ENCODE measurements at regions not wholly inside any gene's neighbourhood (a gene's known extent, or its start where the extent isn't known, plus 50 kb on each side); places are given as distances from the start of the nearest gene placed in this dataset.

GRCh38 chr3:103126115-103126514 lies 691.3 kb downstream of the ZPLD1 start:
- WGBS, 4 donors, result 74 to 93% (median 82%) methylated on average over 1 of the region's 1 CpG
- TF ChIP-seq CTCF (IDR thresholded peaks at IDR 0.05) (no peak), POLR2A (IDR thresholded peaks at IDR 0.05) (no peak)
- Histone ChIP-seq H3K4me1 (no peaks in the 10 kb centered on the region), H3K27ac (no peak overlapping the region), H3K9me3 (no peaks in the 10 kb centered on the region), H3K4me3 (no peak overlapping the region), H3K36me3 (no peaks in the 10 kb centered on the region), H3K27me3 (no peaks in the 10 kb centered on the region)
- ATAC-seq (no peak), DNase-seq (no peak)
- intact Hi-C loops (cut with DNase I), result no loop called here

GRCh38 chr3:103127098-103127630 lies 692.3 kb downstream of the ZPLD1 start:
- no peak for ATAC-seq
- intact Hi-C loops (cut with DNase I), result no loop called here
- no peak for DNase-seq
- no peaks in the 10 kb centered on the region for H3K27me3 ChIP-seq
- no peaks in the 10 kb centered on the region for H3K36me3 ChIP-seq
- 69 to 80% (median 77%) methylated on average over 5 of the region's 5 CpGs for WGBS, 4 donors
- H3K9me3 ChIP-seq, result no peaks in the 10 kb centered on the region
- no peak for TF ChIP-seq CTCF (IDR thresholded peaks at IDR 0.05)
- TF ChIP-seq POLR2A (IDR thresholded peaks at IDR 0.05), result no peak
- H3K27ac ChIP-seq, result no peak overlapping the region
- no peak overlapping the region for H3K4me3 ChIP-seq
- H3K4me1 ChIP-seq, result no peaks in the 10 kb centered on the region

- Histone ChIP-seq H3K9me3 (no peaks in the 10 kb centered on the region), H3K36me3 (no peaks in the 10 kb centered on the region), H3K4me3 (no peak overlapping the region), H3K27me3 (no peaks in the 10 kb centered on the region), H3K4me1 (no peaks in the 10 kb centered on the region), H3K27ac (no peak overlapping the region)
- TF ChIP-seq CTCF (IDR thresholded peaks at IDR 0.05) (no peak), POLR2A (IDR thresholded peaks at IDR 0.05) (no peak)
- intact Hi-C loops (cut with DNase I), result no loop called here
- WGBS, 4 donors, result 45 to 56% (median 51%) methylated on average over 1 of the region's 1 CpG
- DNase-seq (no peak), ATAC-seq (no peak)
Measured at GRCh38 chr3:103127737-103128136, 692.9 kb downstream of the ZPLD1 start.

- no peak for DNase-seq
- no peaks in the 10 kb centered on the region for H3K4me1 ChIP-seq
- H3K9me3 ChIP-seq, result no peaks in the 10 kb centered on the region
- H3K27ac ChIP-seq, result no peak overlapping the region
- H3K4me3 ChIP-seq, result no peak overlapping the region
- no peaks in the 10 kb centered on the region for H3K27me3 ChIP-seq
- 77 to 90% (median 80%) methylated on average over 1 of the region's 1 CpG for WGBS, 4 donors
- intact Hi-C loops (cut with DNase I), result no loop called here
- H3K36me3 ChIP-seq, result no peaks in the 10 kb centered on the region
- TF ChIP-seq CTCF (IDR thresholded peaks at IDR 0.05) (no peak), POLR2A (IDR thresholded peaks at IDR 0.05) (no peak)
- no peak for ATAC-seq
Measured at GRCh38 chr3:103134023-103134724, 699.4 kb downstream of the ZPLD1 start.
